ENCODE measurements at regions not wholly inside any gene's neighbourhood (a gene's known extent, or its start where the extent isn't known, plus 50 kb on each side); places are given as distances from the start of the nearest gene placed in this dataset.
A peak's percentile ranks its signal among the peaks of the same experiment; 100 is the strongest.

- DNase-seq (ENCODE audit: low read depth, low spot score), result peak; percentile 59
These were observed 106.4 kb downstream of the TBX19 start for GRCh38 chr1:168386949-168387586.

- no peak for DNase-seq (ENCODE audit: low read depth, low spot score)
These were observed 105.8 kb downstream of the TBX19 start for GRCh38 chr1:168386492-168386891.

GRCh38 chr1:168381850-168382249 is 101.2 kb downstream of the TBX19 start:
- DNase-seq (ENCODE audit: low read depth, low spot score), result no peak

- no peak for DNase-seq (ENCODE audit: low read depth, low spot score)
These were observed 100.3 kb downstream of the TBX19 start for GRCh38 chr1:168380945-168381344.

- DNase-seq (ENCODE audit: low read depth, low spot score), result no peak
These were observed 98.6 kb downstream of the TBX19 start for GRCh38 chr1:168379104-168379860.

- no peak for DNase-seq (ENCODE audit: low read depth, low spot score)
These were observed 95.1 kb downstream of the TBX19 start for GRCh38 chr1:168375566-168376300.

- DNase-seq (ENCODE audit: low read depth, low spot score), result no peak
These were observed 93.9 kb downstream of the TBX19 start for GRCh38 chr1:168374566-168374965.

- no peak for DNase-seq (ENCODE audit: low read depth, low spot score)
These were observed 93.2 kb downstream of the TBX19 start for GRCh38 chr1:168373869-168374268.

GRCh38 chr1:168372861-168373371 is 92.2 kb downstream of the TBX19 start:
- no peak for DNase-seq (ENCODE audit: low read depth, low spot score)

GRCh38 chr1:168372307-168372706 is 91.6 kb downstream of the TBX19 start:
- no peak for DNase-seq (ENCODE audit: low read depth, low spot score)

- no peak for DNase-seq (ENCODE audit: low read depth, low spot score)
These were observed 90.8 kb downstream of the TBX19 start for GRCh38 chr1:168371477-168371876.

GRCh38 chr1:168370586-168370985 is 89.9 kb downstream of the TBX19 start:
- DNase-seq (ENCODE audit: low read depth, low spot score), result no peak

- no peak for DNase-seq (ENCODE audit: low read depth, low spot score)
These were observed 89.0 kb downstream of the TBX19 start for GRCh38 chr1:168369655-168370054.

GRCh38 chr1:168368131-168368530 is 87.5 kb downstream of the TBX19 start:
- DNase-seq (ENCODE audit: low read depth, low spot score), result no peak

GRCh38 chr1:168365719-168366479 is 85.2 kb downstream of the TBX19 start:
- DNase-seq (ENCODE audit: low read depth, low spot score), result no peak
